NOMO-1 (cell line): ENCODE measurements at regions not wholly inside any gene's neighbourhood (a gene's known extent, or its start where the extent isn't known, plus 50 kb on each side); places are given as distances from the start of the nearest gene placed in this dataset.

Experiments
- DNase-seq, 2 experiments: peaks; one replicate each; lab custom pipeline; 2025; ENCODE audit not compliant: unreplicated experiment in 2 of 2; lab: John Stamatoyannopoulos, UW

DNA sequence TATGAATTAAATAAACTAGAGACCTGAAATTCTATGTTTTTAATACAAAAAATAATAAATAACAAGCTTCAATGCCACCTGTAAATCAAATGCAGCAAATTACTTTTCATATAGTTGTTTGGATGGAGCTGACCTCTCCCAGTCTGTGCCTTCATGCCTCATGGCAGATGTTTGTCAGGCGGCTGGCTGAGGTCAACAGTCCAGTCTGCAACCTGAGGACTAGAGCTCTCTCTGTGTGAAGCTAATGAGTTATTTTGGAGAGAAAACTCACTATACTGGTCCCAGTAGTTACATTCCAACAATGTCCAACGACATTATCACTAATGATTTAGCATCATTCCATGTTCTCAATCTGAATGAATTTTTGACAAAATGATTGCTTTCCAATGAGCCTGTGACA is 746.2 kb upstream of the POM121L12 start:
- DNase-seq: no peak

DNA sequence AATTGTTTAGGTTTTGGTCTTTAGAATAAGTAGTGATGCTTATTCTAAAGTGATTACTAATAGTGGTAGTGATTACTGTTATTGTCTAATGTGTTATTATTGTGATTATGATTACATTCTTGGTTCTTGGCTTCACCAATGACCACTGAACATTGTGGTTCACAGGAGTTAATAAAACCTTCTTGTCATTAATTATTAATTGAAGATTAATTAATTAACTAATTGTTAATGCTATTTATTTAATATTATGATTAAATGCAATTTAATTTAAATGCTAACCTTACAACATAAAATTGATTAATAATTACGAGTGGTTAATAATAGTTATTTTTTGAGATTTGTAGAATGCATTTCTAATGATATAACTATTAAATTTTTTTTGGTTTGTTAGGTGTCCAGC is 747.7 kb upstream of the POM121L12 start:
- no peak for DNase-seq

DNA sequence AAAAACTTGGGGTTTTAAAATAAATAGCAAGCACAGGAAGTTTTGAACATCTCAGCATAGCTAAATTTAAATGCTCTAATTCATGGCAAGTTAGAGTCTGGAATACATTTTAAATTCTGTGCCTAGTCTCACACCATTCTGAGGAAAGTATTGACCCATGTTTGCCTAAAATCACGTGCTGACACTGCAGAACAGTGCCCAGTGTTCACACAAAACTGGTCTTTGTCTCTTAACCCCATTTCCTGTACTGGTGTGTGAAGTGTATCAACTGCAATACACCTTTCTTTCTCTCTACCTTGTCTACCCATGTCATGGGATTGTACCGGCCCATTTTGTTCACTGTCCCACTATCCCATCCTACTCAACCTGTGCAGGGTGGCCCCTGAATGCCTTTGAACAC is 749.7 kb upstream of the POM121L12 start:
- DNase-seq: no peak

DNA sequence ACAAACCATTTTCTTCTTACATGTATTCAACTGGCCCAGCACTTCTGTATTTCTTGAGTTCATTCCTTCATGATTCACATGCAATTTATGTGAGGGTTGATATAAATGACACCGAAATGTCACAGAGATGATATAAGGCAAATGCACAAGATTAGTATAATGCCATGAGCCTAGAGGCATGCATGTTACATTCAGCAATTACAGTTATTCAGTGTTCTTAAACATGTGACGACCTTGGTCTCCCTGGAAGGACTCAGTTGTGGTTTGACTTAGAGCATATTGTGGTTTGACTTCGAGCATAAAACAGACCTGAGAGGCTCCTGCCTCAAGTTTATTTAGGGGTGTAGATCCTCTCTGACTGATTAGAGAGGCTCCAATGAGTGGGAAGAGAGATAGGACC is 752.1 kb upstream of the POM121L12 start:
- DNase-seq: no peak

DNA sequence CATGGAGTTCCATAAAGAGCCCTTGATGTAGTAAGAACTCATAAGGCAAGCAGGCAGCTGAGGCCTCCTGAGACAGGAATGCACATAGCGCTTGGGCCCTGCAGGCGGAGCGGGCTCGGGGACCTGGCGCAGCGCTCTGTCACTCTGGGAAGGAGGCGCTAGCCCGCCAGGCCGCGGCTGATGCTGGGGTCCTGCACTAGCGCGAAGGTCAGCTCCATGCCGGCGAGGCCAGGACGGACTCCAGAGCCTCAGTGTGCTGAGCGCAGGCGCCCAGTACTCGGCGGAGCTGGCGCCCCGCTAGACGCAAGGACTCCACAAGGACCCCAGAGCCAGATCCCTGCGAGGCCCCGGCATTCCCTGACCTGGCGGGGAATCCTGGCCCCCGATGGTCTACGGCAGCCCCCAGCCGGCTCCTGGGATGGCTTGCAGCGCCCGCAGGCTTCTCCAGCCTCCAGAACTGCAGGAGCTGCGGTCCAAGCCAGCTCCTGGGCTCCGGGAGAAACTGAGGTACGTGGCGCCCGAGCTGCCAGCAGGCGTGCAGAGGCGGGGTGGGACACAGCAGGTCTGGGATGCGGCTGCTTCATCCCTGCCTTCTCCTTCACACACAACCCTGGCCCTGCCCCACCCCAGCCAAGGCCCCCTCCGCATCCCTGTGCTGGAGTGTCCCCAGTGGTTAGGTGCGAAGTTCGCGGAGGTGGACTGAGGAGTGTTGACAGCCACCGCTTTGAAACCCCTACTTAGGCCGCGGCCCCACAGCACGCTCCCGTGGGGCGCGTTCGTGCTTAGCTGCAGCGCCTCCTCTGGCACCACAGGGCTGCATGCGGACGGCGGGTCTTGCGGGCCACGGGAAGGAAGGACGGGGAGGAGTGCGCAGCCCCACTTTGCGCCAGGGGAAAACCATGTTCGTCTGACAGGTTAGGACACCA is 761.5 kb upstream of the POM121L12 start:
- DNase-seq: no peak

DNA sequence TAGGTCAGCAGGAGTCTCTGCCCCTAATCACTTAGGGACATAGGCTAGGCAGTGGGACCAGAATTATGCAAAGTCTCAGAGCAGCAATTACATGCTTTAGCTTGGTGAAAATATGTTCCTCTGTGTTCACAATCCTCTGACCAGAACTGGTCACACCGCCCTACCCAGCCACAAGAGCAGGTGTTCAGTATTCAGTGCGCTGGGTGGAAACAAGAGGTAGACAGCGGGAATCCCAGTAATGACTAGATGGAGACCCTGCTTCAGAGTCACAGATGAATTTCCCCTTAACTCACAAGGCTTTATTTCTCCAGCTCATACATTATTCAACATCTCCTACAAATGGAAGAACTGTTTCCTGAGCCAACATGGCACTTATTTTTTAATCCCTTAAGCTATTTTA is 763.7 kb upstream of the POM121L12 start:
- DNase-seq: no peak

DNA sequence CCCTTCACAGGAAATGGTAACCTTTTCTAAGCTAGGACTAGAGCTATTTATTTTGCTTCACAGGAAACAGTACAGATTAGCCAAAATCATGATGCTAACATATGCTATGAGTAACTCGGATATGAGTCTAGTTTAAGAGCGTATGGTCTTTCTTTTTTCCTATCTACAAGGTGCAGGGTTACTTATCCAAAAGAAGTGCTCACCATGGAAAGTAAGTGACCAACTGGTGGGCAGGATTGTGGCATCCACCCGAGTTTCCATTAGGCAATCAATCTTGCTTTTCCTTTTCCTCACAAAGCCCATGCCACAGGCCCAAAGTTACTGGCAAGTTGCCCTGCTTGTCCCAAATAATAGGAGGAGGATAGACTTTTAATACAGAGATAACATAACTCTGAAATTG is 765.1 kb upstream of the POM121L12 start:
- no peak for DNase-seq

DNA sequence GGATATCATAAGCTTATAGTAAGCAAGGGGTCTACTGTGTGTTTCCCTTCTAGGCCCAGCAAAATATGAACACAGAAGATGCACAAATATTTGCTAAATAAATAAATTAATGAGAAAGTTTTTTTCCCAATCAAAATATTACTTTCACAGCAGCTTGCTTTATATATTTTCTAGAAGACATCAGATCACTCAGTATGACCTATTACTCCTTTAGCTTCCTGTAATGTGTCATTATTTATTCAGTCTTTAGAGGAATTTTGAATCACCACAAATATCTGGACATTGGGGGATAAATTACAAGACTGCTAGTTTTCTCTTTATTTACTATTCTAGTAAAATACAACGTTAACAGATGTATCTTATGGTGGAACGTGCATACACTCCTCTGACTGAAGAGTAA is 765.8 kb upstream of the POM121L12 start:
- DNase-seq: no peak

DNA sequence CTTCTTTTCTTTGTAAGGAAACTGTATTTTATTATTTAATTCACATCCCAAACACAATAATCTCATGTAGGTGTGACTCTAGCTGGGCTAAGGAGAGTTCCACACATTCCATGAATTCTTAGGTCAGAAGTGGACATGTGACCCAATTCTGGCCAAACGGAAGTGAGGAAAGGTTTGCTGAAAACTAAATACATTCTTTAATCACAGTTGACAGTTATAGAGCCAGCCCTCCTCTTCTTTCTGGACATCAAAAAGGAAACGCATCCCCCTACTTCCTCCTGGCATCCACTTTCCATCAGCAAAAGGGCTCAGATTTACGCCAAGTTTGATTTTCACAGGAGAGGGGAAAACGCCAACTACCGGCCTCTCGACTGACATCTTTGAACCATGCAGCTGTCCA is 774.4 kb upstream of the POM121L12 start:
- no peak for DNase-seq

DNA sequence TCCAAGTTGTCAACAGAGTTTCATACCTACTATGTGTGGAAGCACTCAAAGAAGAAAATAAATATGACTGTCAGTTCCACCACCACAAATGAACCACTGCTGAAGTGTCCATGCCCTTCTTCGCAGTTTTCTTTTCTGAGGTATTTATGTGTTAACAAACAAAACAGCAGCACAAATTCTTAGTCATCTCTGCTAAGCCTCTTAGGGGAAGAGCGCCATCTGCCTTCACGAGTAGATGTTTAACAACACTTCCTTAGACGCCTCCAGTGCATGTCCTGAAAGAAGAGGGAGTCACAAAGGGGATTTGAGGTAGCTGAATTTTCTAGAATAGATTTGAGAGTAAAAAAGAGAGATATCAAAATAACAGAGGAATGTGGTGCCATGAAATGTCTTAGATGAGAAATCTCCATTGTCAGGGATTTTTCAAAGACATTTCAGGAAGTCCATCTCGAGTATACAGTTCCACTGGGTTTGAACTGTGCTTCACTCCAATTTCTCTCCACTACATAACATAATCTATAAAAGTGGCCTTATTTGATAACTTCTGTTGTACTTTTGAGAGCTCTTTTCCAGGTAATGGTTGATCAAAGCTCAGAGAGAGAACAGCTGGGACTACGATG is 775.3 kb upstream of the POM121L12 start:
- DNase-seq: no peak

DNA sequence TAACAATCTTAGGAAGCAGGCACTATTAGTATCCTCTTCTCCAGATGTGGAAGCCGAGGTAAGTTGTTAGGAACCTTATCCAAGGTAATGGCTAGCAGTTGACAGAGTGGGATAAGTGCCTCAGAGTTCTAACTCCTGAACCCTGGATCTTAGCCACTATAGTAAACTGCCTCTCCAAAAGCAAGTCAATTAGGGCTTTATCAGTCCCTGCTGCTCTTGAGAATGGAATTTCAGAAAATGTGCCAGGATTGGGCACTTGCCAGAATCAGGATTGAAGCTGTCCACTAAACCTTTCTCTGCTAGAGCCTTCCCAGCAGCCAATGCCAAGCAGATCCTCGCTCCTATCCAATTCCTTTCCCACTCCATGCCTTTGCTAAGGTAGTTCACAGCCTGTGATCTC is 777.5 kb upstream of the POM121L12 start:
- DNase-seq: no peak

DNA sequence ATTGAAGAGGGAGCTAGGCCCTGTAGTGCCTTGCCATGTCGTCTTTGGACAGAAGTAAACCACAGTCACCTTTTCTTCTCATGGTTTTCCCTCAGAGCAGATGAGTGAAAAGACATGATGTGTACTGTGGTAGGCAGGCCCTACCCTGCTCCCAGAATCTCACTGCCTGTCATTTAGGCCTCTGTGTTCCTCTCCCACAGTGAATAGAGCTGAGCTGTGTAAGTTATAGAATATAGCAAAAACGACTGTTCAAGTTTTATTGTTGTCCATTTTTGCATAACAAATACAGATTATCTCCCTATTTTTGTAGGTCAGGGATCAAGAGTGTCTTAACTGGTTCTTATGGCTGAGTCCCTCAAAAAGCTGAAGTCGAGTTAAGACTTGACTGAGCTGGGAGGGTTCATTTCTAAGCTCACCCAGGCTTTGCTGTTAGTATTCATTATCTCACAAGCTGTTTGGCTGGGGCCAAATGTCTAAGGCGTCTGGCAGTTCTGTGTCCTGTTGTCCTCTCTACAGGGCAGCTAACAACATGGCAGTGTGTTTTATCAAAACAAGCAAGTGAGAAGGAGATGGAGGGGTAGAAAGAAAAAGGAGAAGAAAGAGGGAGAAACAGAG is 780.9 kb upstream of the POM121L12 start:
- DNase-seq: no peak

DNA sequence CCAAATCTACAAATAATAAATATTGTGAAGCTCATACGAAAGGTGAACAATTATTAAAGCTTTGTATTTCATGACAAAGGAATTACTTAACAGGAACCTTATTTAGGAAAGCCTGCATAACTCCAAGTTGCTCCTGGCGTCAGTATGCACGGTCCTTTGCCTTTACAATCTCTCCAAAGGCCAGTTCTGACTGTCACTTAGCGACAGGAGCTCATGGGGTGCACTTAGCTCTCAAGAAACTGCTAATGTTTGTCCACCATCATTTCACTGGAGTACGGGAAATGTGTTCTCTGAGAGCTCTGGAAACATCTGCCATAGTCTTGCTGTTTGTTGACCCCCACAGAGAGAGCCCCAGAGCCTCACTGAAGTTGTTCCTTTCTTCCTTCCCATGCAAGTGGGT is 781.5 kb upstream of the POM121L12 start:
- DNase-seq: no peak

DNA sequence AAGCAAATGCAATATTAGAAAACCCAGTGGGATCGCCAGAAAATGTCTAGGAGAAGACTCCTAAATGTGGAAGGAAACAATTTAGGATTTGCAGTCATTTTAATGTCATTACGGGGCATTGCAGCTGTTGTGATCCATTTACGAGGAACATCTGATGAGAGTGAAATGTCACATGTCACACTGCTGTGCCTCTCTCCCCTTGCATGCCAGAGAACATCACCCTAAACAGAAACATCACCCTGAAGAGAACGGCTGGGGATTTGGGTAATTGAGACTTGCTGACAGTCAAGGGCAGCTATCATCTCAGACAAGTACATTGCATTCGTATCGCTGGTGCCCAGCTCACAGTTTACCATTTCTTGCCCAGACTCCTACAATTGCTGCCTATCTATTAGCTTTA is 785.7 kb upstream of the POM121L12 start:
- no peak for DNase-seq

DNA sequence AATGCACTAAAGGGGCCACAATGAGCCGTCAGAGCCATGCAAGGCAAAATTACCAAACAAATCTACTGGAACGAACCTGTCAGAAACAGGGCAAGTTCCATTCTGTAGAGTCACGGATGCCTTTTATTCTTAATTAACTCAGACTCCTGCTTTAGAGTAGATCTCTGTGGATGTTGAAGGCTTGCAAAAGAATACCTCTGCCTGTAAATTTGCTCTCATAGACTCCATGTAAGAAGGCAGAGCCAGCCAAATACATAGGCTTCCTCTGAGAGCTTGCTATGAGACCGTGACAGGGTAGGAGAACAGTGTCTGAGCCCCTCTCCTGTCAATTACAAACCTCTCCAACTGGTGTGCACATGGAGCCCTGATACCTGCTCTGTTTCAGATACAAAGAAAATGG is 787.9 kb upstream of the POM121L12 start:
- no peak for DNase-seq

DNA sequence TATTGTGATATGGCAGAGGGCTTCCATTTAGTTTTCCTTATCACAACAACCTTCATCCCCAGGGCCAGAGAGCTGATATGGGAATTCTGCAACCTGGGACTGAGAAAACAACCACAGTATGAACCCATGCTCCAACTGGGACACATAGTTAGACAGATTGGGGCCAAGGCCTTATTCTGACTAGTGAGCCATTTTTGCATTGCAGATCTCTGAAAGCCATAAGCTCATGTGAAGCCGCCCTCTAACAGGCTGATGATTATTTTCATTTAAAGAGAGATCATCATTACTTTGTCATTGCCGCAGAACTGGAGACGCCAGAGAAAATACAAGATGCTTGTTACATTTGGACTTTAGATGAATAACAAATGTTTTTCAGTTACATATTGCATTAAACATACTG is 791.7 kb upstream of the POM121L12 start:
- DNase-seq: no peak

DNA sequence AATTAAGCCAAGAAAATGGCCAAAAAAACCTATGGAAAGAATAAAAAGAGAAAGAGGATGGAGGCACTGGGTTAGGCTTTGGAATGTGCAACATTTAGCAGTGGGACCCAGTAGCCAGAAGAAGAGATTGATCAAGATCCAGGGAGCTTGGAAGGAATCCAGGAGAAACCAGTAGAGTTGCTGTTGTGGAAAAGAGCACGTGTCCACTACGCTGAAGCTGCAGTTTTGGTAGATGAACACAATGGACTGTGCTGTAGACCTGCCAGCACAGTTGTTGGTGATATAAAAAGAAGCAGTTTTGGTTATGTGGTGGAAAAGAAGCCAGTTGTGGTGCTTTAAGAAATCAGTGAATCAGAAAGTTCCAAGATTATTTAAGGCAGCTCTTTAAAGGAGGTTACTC is 802.2 kb upstream of the POM121L12 start:
- no peak for DNase-seq

DNA sequence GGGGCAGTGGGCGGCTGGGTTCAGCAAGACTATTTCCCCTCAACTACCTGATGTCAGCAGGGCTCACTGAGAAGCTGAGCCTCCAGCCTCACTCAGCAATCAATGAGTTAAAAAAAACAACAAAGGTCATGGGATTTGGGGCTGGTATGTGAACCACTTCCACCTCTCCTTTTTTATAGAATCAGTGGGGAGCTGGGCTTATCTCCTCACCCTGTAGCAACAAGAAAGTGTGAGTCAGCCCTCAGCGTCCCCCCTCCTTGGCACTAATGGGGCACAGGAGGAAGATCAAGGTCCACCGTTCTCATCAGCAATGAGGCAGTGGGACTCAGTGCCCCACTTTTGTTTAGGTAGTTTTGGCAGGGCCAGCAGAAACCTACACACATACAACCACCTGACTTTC is 823.5 kb upstream of the POM121L12 start:
- DNase-seq: no peak

DNA sequence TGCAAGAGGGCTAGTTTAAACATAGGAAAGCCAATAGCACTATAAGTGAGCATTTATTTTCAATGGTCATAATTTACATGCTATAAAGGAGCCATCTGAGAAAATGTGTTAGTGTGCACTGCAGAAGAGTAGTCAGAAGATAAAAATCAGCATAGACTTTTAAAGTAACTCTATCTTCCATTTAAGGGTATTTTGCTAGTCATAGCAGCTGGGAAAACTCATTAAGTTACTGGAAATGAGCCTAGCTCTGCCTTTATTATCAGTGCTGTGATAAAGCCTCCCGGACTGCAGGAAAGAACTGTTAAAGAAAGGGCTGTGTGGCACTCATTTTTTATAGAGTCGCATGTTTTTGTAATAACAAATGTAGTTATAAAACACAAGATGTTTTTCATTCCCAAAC is 825.8 kb upstream of the POM121L12 start:
- DNase-seq: no peak

DNA sequence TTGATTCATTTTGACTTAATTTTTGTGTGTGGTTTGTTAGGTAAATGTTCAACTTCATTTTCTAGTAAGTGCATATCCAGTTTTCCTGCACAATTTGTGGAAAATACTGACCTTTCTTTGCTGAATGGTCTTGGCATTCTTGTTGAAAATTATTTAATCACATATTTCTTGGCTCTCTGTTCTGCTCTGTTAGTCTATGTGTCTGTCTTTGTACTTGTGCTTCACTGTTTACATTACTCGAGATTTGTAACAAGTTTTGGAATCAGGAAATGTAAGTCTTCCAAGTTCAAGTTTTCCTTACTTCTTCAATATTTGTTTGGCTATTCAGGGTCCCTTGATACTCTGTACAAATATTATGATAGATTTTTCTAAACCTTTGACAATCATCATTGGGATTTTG is 838.2 kb upstream of the POM121L12 start:
- no peak for DNase-seq

DNA sequence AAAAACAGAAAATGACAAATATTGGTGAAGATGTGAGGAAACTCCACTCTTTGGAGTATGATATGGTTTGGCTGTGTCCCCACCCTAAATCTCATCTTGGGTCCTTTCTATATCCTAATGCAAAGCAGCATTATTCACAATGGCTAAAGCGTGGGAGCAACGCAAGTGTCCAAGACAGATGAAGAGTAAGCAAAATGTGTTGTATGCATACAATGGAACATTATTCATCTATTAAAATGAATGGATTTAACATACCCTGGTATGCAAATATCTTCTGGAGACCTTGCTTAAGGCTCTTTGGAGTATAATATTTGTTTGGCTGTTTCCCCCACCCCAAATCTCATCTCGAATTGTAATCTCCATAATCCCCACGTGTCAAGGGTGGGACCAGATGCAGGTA is 839.8 kb upstream of the POM121L12 start:
- no peak for DNase-seq

DNA sequence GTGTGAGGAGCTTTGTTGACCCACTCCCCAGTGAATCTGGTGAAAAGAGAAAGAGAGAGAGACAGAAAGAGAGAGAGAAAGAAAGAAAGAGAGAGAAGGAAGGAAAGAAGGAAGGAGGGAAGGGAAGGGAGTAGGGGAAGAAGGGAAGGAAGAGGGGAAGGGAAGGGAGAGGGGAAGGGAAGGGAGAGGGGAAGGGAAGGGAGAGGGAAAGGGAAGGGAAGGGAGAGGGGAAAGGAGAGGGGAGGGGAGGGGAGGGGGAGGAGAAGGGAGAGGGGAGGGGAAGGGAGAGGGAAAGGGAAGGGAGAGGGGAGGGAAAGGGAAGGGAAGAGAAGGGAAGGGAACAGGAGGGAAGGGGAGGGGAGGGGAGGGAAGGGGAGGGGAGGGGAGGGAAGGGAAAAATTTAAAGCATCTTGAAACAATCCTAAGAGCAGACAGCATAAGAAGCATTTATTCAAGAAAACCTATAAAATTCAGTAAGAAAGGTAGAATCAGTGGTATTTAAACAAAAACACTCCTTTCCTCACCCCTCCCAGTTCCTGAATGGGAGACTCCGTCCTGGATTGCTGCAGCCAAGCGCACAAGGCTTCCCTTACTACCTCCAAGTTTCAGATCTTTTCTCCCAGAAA is 846.2 kb upstream of the POM121L12 start:
- DNase-seq: no peak
